ENCODE measurements at regions not wholly inside any gene's neighbourhood (a gene's known extent, or its start where the extent isn't known, plus 50 kb on each side); places are given as distances from the start of the nearest gene placed in this dataset.

DNA sequence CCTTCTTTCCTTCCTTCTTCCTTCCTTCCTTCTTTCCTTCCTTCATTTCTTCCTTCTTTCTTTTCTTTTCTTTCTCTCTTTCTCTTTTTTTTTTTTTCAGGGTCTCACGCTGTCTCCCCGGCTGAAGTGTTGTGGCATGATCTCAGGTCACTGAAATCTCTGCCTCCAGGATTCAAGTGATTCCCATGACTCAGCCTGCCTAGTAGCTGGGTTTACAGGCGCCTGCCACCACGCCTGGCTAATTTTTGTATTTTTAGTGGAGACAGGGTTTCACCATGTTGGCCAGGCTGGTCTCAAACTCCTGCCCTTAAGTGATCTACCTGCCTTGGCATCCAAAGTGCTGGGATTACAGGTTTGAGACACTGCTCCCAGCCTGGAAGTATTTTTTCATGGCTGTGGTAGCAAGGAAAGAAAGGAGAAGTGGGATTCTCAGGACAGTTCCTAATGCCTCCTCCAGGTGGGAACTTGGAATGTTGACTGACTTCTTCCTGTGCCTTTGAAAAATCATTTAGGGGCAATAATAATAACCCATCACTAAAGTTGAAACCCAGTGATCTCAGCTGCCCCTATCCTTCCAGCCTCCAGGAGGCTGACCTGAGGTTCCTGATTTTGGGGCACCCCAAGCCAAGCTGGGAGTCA lies 89.3 kb upstream of the CELF4 start:
- no peak overlapping the region for H4K91ac ChIP-seq (ENCODE audit: low read depth, low read length, poor library complexity)
- H3K23ac ChIP-seq (ENCODE audit: low read depth, low read length, poor library complexity) = no peak overlapping the region
- H3K9me3 ChIP-seq (replicated peaks in 1 of 2; ENCODE audit: control insufficient read depth in 2 of 2, insufficient read depth in 1 of 2, low read depth in 1 of 2, low read length in 2 of 2) = no peaks in the 10 kb centered on the region
- no peaks in the 10 kb centered on the region for H3K36me3 ChIP-seq (replicated peaks in 1 of 2; ENCODE audit: control insufficient read depth in 2 of 2, insufficient read depth in 2 of 2, low read length in 2 of 2)
- no peaks in the 10 kb centered on the region for H3K79me1 ChIP-seq (ENCODE audit: low read depth, low read length)
- no peak overlapping the region for H2BK15ac ChIP-seq (ENCODE audit: low read length)
- H3K27ac ChIP-seq (replicated peaks; ENCODE audit: low read length) = no peak overlapping the region
- H2BK12ac ChIP-seq (ENCODE audit: low read length) = no peak overlapping the region
- no peaks in the 10 kb centered on the region for H3K27me3 ChIP-seq (ENCODE audit: control insufficient read depth in 3 of 3, insufficient read depth in 3 of 3, low read depth in 1 of 3, low read length in 3 of 3)
- H3K14ac ChIP-seq (ENCODE audit: low read length) = no peak overlapping the region
- H2AK5ac ChIP-seq (ENCODE audit: low read depth, low read length) = no peak overlapping the region
- no peak for DNase-seq (ENCODE audit: low spot score)
- no peak overlapping the region for H3K4me3 ChIP-seq (ENCODE audit: low read length in 2 of 2)
- no peak overlapping the region for H4K8ac ChIP-seq (ENCODE audit: low read depth, low read length)
- H2BK120ac ChIP-seq (ENCODE audit: low read depth, low read length) = no peak overlapping the region
- no peak overlapping the region for H3K4me2 ChIP-seq (ENCODE audit: insufficient read depth, low read length, poor library complexity, severe bottlenecking)
- no peak overlapping the region for H3K9ac ChIP-seq (ENCODE audit: low read depth, low read length, poor library complexity)
- no peak overlapping the region for H2BK5ac ChIP-seq (ENCODE audit: low read length)
- no peak overlapping the region for H3K18ac ChIP-seq (ENCODE audit: low read length)
- peaks cover 0 to 4% of the 10 kb centered on the region in 2 donors for H3K4me1 ChIP-seq (ENCODE audit: control insufficient read depth in 2 of 2, insufficient read depth in 1 of 2, low read depth in 1 of 2, low read length in 2 of 2)
- no peak overlapping the region for H3K4ac ChIP-seq (ENCODE audit: low read length)
- H2AFZ ChIP-seq (ENCODE audit: low read length) = no peak overlapping the region
- WGBS, 2 donors (ENCODE audit: extremely low coverage in 2 of 2, insufficient read length in 2 of 2, insufficient replicate concordance in 1 of 2) = no CpG with 5 or more reads among the region's 4 CpGs

DNA sequence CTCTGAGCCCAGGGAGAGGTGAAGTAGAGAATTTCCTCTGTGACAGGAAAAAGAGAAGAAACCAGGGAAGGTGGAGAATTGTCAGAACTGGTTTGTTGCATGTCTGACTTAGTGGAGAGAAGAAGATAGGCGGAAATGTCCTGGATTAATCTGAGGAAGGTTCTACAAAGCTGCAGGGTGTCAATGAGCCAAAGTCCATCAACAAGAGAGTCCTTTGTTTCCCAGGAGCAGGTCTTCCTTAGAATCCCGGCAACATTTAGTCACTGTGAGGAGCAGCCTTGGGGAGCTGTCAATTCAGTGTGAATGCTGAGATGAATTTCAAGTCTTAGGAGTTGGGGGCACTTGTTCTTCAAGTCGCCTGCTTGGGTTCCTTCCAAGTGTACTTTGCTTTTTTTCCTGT lies 88.4 kb upstream of the CELF4 start:
- no peaks in the 10 kb centered on the region for H3K9me3 ChIP-seq (replicated peaks in 1 of 2; ENCODE audit: control insufficient read depth in 2 of 2, insufficient read depth in 1 of 2, low read depth in 1 of 2, low read length in 2 of 2)
- no peak overlapping the region for H2AFZ ChIP-seq (ENCODE audit: low read length)
- H3K4me3 ChIP-seq (ENCODE audit: low read length in 2 of 2) = no peak overlapping the region
- no peaks in the 10 kb centered on the region for H3K27me3 ChIP-seq (ENCODE audit: control insufficient read depth in 3 of 3, insufficient read depth in 3 of 3, low read depth in 1 of 3, low read length in 3 of 3)
- WGBS, 2 donors (ENCODE audit: extremely low coverage in 2 of 2, insufficient read length in 2 of 2, insufficient replicate concordance in 1 of 2) = no CpG with 5 or more reads among the region's 3 CpGs
- H3K79me1 ChIP-seq (ENCODE audit: low read depth, low read length) = no peaks in the 10 kb centered on the region
- H2BK12ac ChIP-seq (ENCODE audit: low read length) = no peak overlapping the region
- no peak overlapping the region for H2BK120ac ChIP-seq (ENCODE audit: low read depth, low read length)
- H2AK5ac ChIP-seq (ENCODE audit: low read depth, low read length) = no peak overlapping the region
- no peak overlapping the region for H3K23ac ChIP-seq (ENCODE audit: low read depth, low read length, poor library complexity)
- H3K14ac ChIP-seq (ENCODE audit: low read length) = no peak overlapping the region
- H3K36me3 ChIP-seq (replicated peaks in 1 of 2; ENCODE audit: control insufficient read depth in 2 of 2, insufficient read depth in 2 of 2, low read length in 2 of 2) = no peaks in the 10 kb centered on the region
- no peak overlapping the region for H4K8ac ChIP-seq (ENCODE audit: low read depth, low read length)
- no peak overlapping the region for H3K27ac ChIP-seq (replicated peaks; ENCODE audit: low read length)
- peaks cover 0 to 3% of the 10 kb centered on the region in 2 donors for H3K4me1 ChIP-seq (ENCODE audit: control insufficient read depth in 2 of 2, insufficient read depth in 1 of 2, low read depth in 1 of 2, low read length in 2 of 2)
- H2BK5ac ChIP-seq (ENCODE audit: low read length) = no peak overlapping the region
- H3K18ac ChIP-seq (ENCODE audit: low read length) = no peak overlapping the region
- no peak overlapping the region for H3K4ac ChIP-seq (ENCODE audit: low read length)
- no peak overlapping the region for H2BK15ac ChIP-seq (ENCODE audit: low read length)
- DNase-seq (ENCODE audit: low spot score) = no peak
- H4K91ac ChIP-seq (ENCODE audit: low read depth, low read length, poor library complexity) = no peak overlapping the region
- H3K9ac ChIP-seq (ENCODE audit: low read depth, low read length, poor library complexity) = no peak overlapping the region
- H3K4me2 ChIP-seq (ENCODE audit: insufficient read depth, low read length, poor library complexity, severe bottlenecking) = no peak overlapping the region

DNA sequence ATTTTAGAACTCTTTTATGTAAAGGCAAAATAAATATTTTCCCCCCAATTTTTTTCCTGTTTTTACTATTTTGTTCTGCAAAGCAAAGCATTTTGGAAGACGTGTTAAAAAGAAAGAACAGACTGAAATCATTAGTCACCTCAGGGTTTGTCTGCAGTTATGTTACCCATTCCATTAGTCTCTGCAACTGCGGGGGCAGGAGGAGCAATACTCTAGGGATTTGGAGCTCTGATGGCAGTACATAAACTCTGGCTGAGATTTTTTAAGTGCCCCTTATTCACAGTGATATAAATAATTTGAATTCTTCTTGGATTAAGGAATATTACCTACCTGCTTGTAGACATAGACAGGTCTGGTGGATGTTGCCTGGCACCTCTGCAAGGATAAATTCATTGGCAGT lies 88.0 kb upstream of the CELF4 start:
- WGBS, 2 donors (ENCODE audit: extremely low coverage in 2 of 2, insufficient read length in 2 of 2, insufficient replicate concordance in 1 of 2) = no CpG with 5 or more reads among the region's 2 CpGs

DNA sequence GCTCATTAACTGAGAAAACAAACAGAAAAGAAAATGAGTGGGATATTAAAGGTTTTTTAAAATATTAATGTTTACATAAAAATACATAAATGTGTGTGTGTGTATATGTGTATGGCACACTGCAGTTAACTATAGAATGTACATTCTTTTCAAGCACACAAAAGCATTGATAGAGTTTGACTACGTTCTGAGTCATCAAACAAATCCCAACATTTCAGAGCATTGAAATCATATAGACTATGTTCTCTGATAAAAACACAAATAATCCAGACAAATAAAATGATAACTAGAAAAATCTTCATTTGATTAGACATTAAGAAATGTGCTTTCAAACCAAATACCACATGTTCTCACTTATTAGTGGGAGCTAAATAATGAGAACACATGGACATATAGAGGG lies 84.3 kb upstream of the CELF4 start:
- Histone ChIP-seq H4K91ac (ENCODE audit: low read depth, low read length, poor library complexity) (no peak overlapping the region), H3K9ac (ENCODE audit: low read depth, low read length, poor library complexity) (no peak overlapping the region), H3K27me3 (ENCODE audit: control insufficient read depth in 3 of 3, insufficient read depth in 3 of 3, low read depth in 1 of 3, low read length in 3 of 3) (no peaks in the 10 kb centered on the region), H3K9me3 (replicated peaks in 1 of 2; ENCODE audit: control insufficient read depth in 2 of 2, insufficient read depth in 1 of 2, low read depth in 1 of 2, low read length in 2 of 2) (no peaks in the 10 kb centered on the region), H2AK5ac (ENCODE audit: low read depth, low read length) (no peak overlapping the region), H3K4me1 (ENCODE audit: control insufficient read depth in 2 of 2, insufficient read depth in 1 of 2, low read depth in 1 of 2, low read length in 2 of 2) (no peaks in the 10 kb centered on the region), H3K4me2 (ENCODE audit: insufficient read depth, low read length, poor library complexity, severe bottlenecking) (no peak overlapping the region), H2BK5ac (ENCODE audit: low read length) (no peak overlapping the region), H3K23ac (ENCODE audit: low read depth, low read length, poor library complexity) (no peak overlapping the region), H2BK12ac (ENCODE audit: low read length) (no peak overlapping the region), H3K4me3 (ENCODE audit: low read length in 2 of 2) (no peak overlapping the region), H3K79me1 (ENCODE audit: low read depth, low read length) (no peaks in the 10 kb centered on the region), H2BK15ac (ENCODE audit: low read length) (no peak overlapping the region), H3K18ac (ENCODE audit: low read length) (no peak overlapping the region), H3K14ac (ENCODE audit: low read length) (no peak overlapping the region), H3K4ac (ENCODE audit: low read length) (no peak overlapping the region), H3K27ac (replicated peaks; ENCODE audit: low read length) (no peak overlapping the region), H3K36me3 (replicated peaks in 1 of 2; ENCODE audit: control insufficient read depth in 2 of 2, insufficient read depth in 2 of 2, low read length in 2 of 2) (no peaks in the 10 kb centered on the region), H2AFZ (ENCODE audit: low read length) (no peak overlapping the region), H2BK120ac (ENCODE audit: low read depth, low read length) (no peak overlapping the region), H4K8ac (ENCODE audit: low read depth, low read length) (no peak overlapping the region)
- no peak for DNase-seq (ENCODE audit: low spot score)
- WGBS, 2 donors (ENCODE audit: extremely low coverage in 2 of 2, insufficient read length in 2 of 2, insufficient replicate concordance in 1 of 2) = no CpG with 5 or more reads among the region's 1 CpG

More for the DNA sequence above, 88.0 kb upstream of the CELF4 start:
- Histone ChIP-seq H2BK5ac (ENCODE audit: low read length) (no peak overlapping the region), H4K8ac (ENCODE audit: low read depth, low read length) (no peak overlapping the region), H3K27me3 (ENCODE audit: control insufficient read depth in 3 of 3, insufficient read depth in 3 of 3, low read depth in 1 of 3, low read length in 3 of 3) (no peaks in the 10 kb centered on the region), H3K9me3 (replicated peaks in 1 of 2; ENCODE audit: control insufficient read depth in 2 of 2, insufficient read depth in 1 of 2, low read depth in 1 of 2, low read length in 2 of 2) (no peaks in the 10 kb centered on the region), H3K14ac (ENCODE audit: low read length) (no peak overlapping the region), H3K4me1 (ENCODE audit: control insufficient read depth in 2 of 2, insufficient read depth in 1 of 2, low read depth in 1 of 2, low read length in 2 of 2) (peaks cover 0 to 3% of the 10 kb centered on the region in 2 donors), H2BK15ac (ENCODE audit: low read length) (no peak overlapping the region), H3K4ac (ENCODE audit: low read length) (no peak overlapping the region), H3K79me1 (ENCODE audit: low read depth, low read length) (no peaks in the 10 kb centered on the region), H3K4me3 (ENCODE audit: low read length in 2 of 2) (no peak overlapping the region), H3K36me3 (replicated peaks in 1 of 2; ENCODE audit: control insufficient read depth in 2 of 2, insufficient read depth in 2 of 2, low read length in 2 of 2) (no peaks in the 10 kb centered on the region), H3K4me2 (ENCODE audit: insufficient read depth, low read length, poor library complexity, severe bottlenecking) (no peak overlapping the region), H3K23ac (ENCODE audit: low read depth, low read length, poor library complexity) (no peak overlapping the region), H2AFZ (ENCODE audit: low read length) (no peak overlapping the region), H2BK120ac (ENCODE audit: low read depth, low read length) (no peak overlapping the region), H3K9ac (ENCODE audit: low read depth, low read length, poor library complexity) (no peak overlapping the region), H3K27ac (replicated peaks; ENCODE audit: low read length) (no peak overlapping the region), H4K91ac (ENCODE audit: low read depth, low read length, poor library complexity) (no peak overlapping the region), H2BK12ac (ENCODE audit: low read length) (no peak overlapping the region), H3K18ac (ENCODE audit: low read length) (no peak overlapping the region), H2AK5ac (ENCODE audit: low read depth, low read length) (no peak overlapping the region)
- no peak for DNase-seq (ENCODE audit: low spot score)

All from neuronal stem cell (in vitro differentiated cells).